WERI-Rb-1 (cell line): ENCODE measurements at regions not wholly inside any gene's neighbourhood (a gene's known extent, or its start where the extent isn't known, plus 50 kb on each side); places are given as distances from the start of the nearest gene placed in this dataset.

ENCODE experiments used
- DNase-seq: peaks from one replicate; pipeline ENCODE4 v3.0.0-alpha.2; 2020
- H3K27ac ChIP-seq: fragments of 250-450 bp; sonication (Bioruptor Pico); 2 replicates; pipeline ENCODE4 v1.5.1; 2020; ENCODE audit warnings: mild to moderate bottlenecking, moderate library complexity
- H3K27me3 ChIP-seq: fragments of 250-450 bp; sonication (Bioruptor Pico); 2 replicates; pipeline ENCODE4 v1.5.1; 2021; ENCODE audit warnings: mild to moderate bottlenecking, low read depth, moderate library complexity; ENCODE audit not compliant: insufficient read depth, severe bottlenecking
- H3K36me3 ChIP-seq: fragments of 250-450 bp; sonication (Bioruptor Pico); 2 replicates; pipeline ENCODE4 v1.5.1; 2020; ENCODE audit warnings: mild to moderate bottlenecking, moderate library complexity
- H3K4me3 ChIP-seq: 2 replicates; pipeline ENCODE4 v1.5.1; 2011; ENCODE audit warnings: low read depth, mild to moderate bottlenecking, control low read depth, low read length
- H3K9me3 ChIP-seq: fragments of 250-450 bp; sonication (Bioruptor Pico); 2 replicates; pipeline ENCODE4 v1.5.1; 2021; ENCODE audit warnings: mild to moderate bottlenecking, moderate library complexity; ENCODE audit not compliant: severe bottlenecking
- CTCF ChIP-seq: IDR thresholded peaks from 2 replicates; pipeline ENCODE4 v1.5.1; 2011; ENCODE audit warnings: low read depth, mild to moderate bottlenecking, control low read depth, inconsistent platforms, low read length

DNA sequence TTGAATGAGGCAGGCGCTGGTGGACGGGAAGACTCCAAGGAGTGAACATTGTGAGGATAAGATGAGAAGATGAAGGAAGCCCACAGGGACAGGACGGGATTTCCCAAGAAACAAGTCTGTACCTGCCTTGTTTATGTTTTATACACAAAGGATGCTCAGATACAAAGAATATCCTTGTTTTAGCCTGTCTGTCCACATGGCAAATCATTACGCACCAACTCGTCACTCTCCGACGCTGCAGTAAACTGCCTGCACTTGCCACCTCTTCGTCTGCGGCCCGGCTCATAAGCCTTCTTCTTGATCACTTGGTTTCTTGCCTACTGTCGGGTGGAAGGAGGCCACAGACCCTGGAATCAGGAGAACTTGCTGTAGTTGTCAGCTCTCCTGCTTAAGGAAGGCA lies 85.4 kb downstream of the CD83 start:
- Histone ChIP-seq H3K27me3 (no peaks in the 10 kb centered on the region), H3K27ac (no peak overlapping the region), H3K36me3 (no peaks in the 10 kb centered on the region), H3K4me3 (no peak overlapping the region), H3K9me3 (peaks cover 3% of the 10 kb centered on the region)
- DNase-seq, result no peak
- no peak for TF ChIP-seq CTCF

- Histone ChIP-seq H3K4me3 (no peak overlapping the region), H3K27me3 (no peaks in the 10 kb centered on the region), H3K9me3 (no peaks in the 10 kb centered on the region), H3K36me3 (no peaks in the 10 kb centered on the region; the same call in 1 of the 2 replicates), H3K27ac (no peak overlapping the region)
- TF ChIP-seq CTCF, result no peak
- no peak for DNase-seq
Observed at GRCh38 chr6:14206391-14206790, 88.8 kb downstream of the CD83 start.

DNA sequence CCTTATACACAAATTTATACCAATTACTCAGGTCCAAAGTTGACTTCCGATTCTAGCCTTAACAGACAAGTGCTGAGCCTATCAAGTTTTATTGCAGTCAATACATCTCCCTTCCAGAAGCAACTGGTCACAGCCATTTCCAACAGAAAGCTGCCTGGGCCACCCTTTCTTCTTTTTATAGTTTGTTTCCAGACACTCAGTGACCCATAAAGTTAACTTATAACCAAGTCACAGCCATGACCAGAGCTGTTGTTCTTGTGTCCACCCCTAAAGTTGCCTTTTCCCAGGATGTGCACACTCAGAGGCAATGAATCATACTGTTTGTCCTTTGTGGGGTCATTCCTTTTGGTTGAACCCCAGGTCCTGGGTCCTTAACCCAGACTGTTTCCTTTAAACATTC lies 89.9 kb downstream of the CD83 start:
- Histone ChIP-seq H3K4me3 (no peak overlapping the region), H3K9me3 (no peaks in the 10 kb centered on the region), H3K27ac (no peak overlapping the region), H3K27me3 (no peaks in the 10 kb centered on the region), H3K36me3 (no peaks in the 10 kb centered on the region; the same call in 1 of the 2 replicates)
- no peak for TF ChIP-seq CTCF
- no peak for DNase-seq

DNA sequence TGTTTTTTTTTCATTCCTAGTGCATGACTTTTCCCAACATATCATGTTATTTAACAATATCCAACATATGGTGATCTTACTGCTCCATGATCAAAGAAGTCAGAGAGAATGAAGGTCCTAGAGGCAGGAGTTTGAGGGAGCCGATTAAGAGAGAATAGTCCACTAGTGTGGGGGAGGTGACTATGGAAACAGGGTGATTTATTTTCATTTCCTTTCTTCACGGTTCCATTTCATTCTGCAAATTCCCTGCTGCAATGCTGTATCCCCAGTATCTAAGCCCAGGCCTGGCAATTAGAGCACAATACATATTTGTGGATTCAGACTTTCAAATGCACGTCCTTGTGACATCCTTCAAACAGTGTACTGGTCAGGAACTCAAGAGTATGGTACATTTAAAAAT lies 91.4 kb downstream of the CD83 start:
- Histone ChIP-seq H3K4me3 (no peak overlapping the region), H3K36me3 (no peaks in the 10 kb centered on the region; the same call in 1 of the 2 replicates), H3K27me3 (no peaks in the 10 kb centered on the region), H3K27ac (no peak overlapping the region), H3K9me3 (peaks cover 3% of the 10 kb centered on the region)
- DNase-seq, result no peak
- TF ChIP-seq CTCF, result no peak

- DNase-seq, result peak; percentile 63
- Histone ChIP-seq H3K27me3 (no peaks in the 10 kb centered on the region), H3K4me3 (peak overlapping the region; percentile 81), H3K36me3 (no peaks in the 10 kb centered on the region; the same call in 1 of the 2 replicates), H3K9me3 (peaks cover 3% of the 10 kb centered on the region), H3K27ac (peak overlapping the region; percentile 85)
- TF ChIP-seq CTCF, result no peak
Observed at GRCh38 chr6:14210077-14210476, 92.5 kb downstream of the CD83 start.
